ENCODE measurements at regions not wholly inside any gene's neighbourhood (a gene's known extent, or its start where the extent isn't known, plus 50 kb on each side); places are given as distances from the start of the nearest gene placed in this dataset.

DNA sequence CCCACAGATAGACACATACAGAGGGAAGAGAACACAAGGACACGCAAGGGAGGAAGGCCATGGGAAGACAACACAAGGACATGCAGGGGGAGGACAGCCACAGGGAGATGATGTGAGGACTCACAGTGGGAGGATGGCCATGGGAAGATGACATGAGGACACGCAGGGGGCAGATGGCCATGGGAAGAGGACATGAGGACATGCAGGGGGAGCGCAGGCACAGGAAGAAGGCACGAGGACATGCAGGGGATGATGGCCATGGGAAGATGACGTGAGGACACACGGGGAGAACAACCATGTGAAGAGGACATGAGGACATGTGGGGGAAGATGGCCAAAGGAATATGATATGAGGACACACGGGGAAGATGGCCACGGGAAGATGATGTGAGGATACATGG is 84.7 kb downstream of the UQCRFS1 start:
- POLR2A ChIA-PET = no interaction called here
- CTCF ChIA-PET = no interaction called here

GRCh38 chr19:29122185-29122584 is 90.8 kb downstream of the UQCRFS1 start:
- TF ChIP-seq BHLHE40 (IDR thresholded peaks at IDR 0.05; ENCODE audit: borderline replicate concordance) (no peak), FOXM1 (IDR thresholded peaks at IDR 0.05; ENCODE audit: borderline replicate concordance) (no peak), HDGF (IDR thresholded peaks at IDR 0.05; ENCODE audit: borderline replicate concordance) (no peak), ZNF384 (IDR thresholded peaks at IDR 0.05) (no peak), TARDBP (IDR thresholded peaks at IDR 0.05) (no peak), SUZ12 (IDR thresholded peaks at IDR 0.05) (no peak)
- POLR2A ChIA-PET = no interaction called here
- no peak for DNase-seq (ENCODE audit: extremely low spot score)
- CTCF ChIA-PET = interaction anchor here (1.0 kb wide), 1 partner anchor 141 kb away, joined by 3 read pairs; no protein-coding TSS in a partner anchor

More for the DNA sequence above, 84.7 kb downstream of the UQCRFS1 start:
- no peak for DNase-seq (ENCODE audit: extremely low spot score)
- no peak for TF ChIP-seq CTBP1 (IDR thresholded peaks at IDR 0.05; ENCODE audit: borderline replicate concordance)
- no peak for TF ChIP-seq HDGF (IDR thresholded peaks at IDR 0.05; ENCODE audit: borderline replicate concordance)
- TF ChIP-seq FOXK2 (IDR thresholded peaks at IDR 0.05) = no peak
- TF ChIP-seq BHLHE40 (IDR thresholded peaks at IDR 0.05; ENCODE audit: borderline replicate concordance) = no peak
- TF ChIP-seq TARDBP (IDR thresholded peaks at IDR 0.05) = no peak
- TF ChIP-seq PKNOX1 (IDR thresholded peaks at IDR 0.05) = no peak
- TF ChIP-seq NFRKB (IDR thresholded peaks at IDR 0.05) = no peak
- no peak for TF ChIP-seq ARNT (IDR thresholded peaks at IDR 0.05)
- no peak for TF ChIP-seq LEF1 (IDR thresholded peaks at IDR 0.05; ENCODE audit: borderline replicate concordance)
- TF ChIP-seq SUZ12 (IDR thresholded peaks at IDR 0.05) = no peak
- TF ChIP-seq L3MBTL2 (conservative IDR thresholded peaks at IDR 0.05) = no peak
- TF ChIP-seq ZNF384 (IDR thresholded peaks at IDR 0.05) = no peak
- no peak for TF ChIP-seq FOXA1 (IDR thresholded peaks at IDR 0.05)
- no peak for TF ChIP-seq FOXM1 (IDR thresholded peaks at IDR 0.05; ENCODE audit: borderline replicate concordance)
- no peak for TF ChIP-seq SP1 (IDR thresholded peaks at IDR 0.05)
- no peak for TF ChIP-seq ELF4 (IDR thresholded peaks at IDR 0.05)

- POLR2A ChIA-PET = no interaction called here
- no peak for DNase-seq (ENCODE audit: extremely low spot score)
- CTCF ChIA-PET = interaction anchor here (0.8 to 1.0 kb wide), 2 partner anchors 49 to 142 kb away, joined by 3 read pairs; no protein-coding TSS in a partner anchor
- TF ChIP-seq FOXK2 (IDR thresholded peaks at IDR 0.05) (no peak), PKNOX1 (IDR thresholded peaks at IDR 0.05) (no peak), FOXM1 (IDR thresholded peaks at IDR 0.05; ENCODE audit: borderline replicate concordance) (no peak), TARDBP (IDR thresholded peaks at IDR 0.05) (no peak), L3MBTL2 (conservative IDR thresholded peaks at IDR 0.05) (no peak), HDGF (IDR thresholded peaks at IDR 0.05; ENCODE audit: borderline replicate concordance) (no peak), SP1 (IDR thresholded peaks at IDR 0.05) (no peak)
These were observed 91.3 kb downstream of the UQCRFS1 start for GRCh38 chr19:29121684-29122083.

DNA sequence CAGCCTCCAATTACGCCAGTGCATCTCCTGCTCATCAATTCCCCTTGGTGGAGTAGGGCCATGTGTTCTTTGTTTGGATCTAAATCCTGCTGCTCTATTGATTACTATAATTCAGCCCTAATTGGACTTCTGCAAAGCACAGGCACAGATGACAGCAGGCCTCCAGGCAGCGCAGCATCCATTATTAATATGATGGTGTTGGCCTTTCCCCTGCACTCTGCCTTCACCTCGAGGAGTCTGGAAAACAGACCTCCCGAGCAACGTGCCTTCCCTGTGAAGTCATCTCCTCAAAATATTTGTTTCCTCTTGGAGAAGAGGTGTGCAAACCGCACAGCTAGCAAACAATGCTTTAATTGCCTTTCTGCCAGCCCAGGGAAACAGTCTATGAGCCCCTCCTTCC is 92.5 kb downstream of the UQCRFS1 start:
- DNase-seq (ENCODE audit: extremely low spot score) = no peak
- CTCF ChIA-PET = no interaction called here
- POLR2A ChIA-PET = no interaction called here
- TF ChIP-seq HDGF (IDR thresholded peaks at IDR 0.05; ENCODE audit: borderline replicate concordance) (no peak), NFRKB (IDR thresholded peaks at IDR 0.05) (no peak), FOXK2 (IDR thresholded peaks at IDR 0.05) (no peak), FOXM1 (IDR thresholded peaks at IDR 0.05; ENCODE audit: borderline replicate concordance) (no peak), BHLHE40 (IDR thresholded peaks at IDR 0.05; ENCODE audit: borderline replicate concordance) (no peak), LEF1 (IDR thresholded peaks at IDR 0.05; ENCODE audit: borderline replicate concordance) (no peak)

GRCh38 chr19:29119590-29119989 is 93.4 kb downstream of the UQCRFS1 start:
- TF ChIP-seq SP1 (IDR thresholded peaks at IDR 0.05) (no peak), BHLHE40 (IDR thresholded peaks at IDR 0.05; ENCODE audit: borderline replicate concordance) (no peak), NFRKB (IDR thresholded peaks at IDR 0.05) (no peak), FOXM1 (IDR thresholded peaks at IDR 0.05; ENCODE audit: borderline replicate concordance) (no peak), FOXA1 (IDR thresholded peaks at IDR 0.05) (no peak), ZNF384 (IDR thresholded peaks at IDR 0.05) (no peak), CTBP1 (IDR thresholded peaks at IDR 0.05; ENCODE audit: borderline replicate concordance) (no peak), SUZ12 (IDR thresholded peaks at IDR 0.05) (no peak), HDGF (IDR thresholded peaks at IDR 0.05; ENCODE audit: borderline replicate concordance) (no peak), L3MBTL2 (conservative IDR thresholded peaks at IDR 0.05) (no peak), PKNOX1 (IDR thresholded peaks at IDR 0.05) (no peak), FOXK2 (IDR thresholded peaks at IDR 0.05) (no peak), LEF1 (IDR thresholded peaks at IDR 0.05; ENCODE audit: borderline replicate concordance) (no peak), ARNT (IDR thresholded peaks at IDR 0.05) (no peak), TARDBP (IDR thresholded peaks at IDR 0.05) (no peak)
- ChIA-PET POLR2A (no interaction called here), CTCF (no interaction called here)
- DNase-seq (ENCODE audit: extremely low spot score) = no peak

DNA sequence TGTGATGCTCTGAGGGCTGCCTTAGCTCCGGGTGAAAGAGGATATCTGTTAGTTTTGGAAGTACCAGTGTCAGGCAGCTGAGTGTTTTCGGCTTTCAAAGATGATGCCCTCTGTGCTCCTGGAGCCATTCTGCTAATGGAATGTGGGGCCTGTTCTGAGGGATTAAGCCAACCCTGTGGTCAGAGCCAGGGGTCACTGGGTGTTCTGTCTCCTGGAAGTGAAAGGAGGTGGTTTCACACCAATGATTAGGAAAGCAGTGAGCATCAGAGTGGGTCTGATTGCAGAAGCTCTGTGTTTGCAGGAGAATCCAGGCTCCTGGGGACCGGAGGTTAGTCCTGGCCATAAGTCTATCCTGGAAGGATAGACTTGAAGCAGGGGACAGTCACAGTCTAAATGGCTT is 94.6 kb downstream of the UQCRFS1 start:
- ChIA-PET CTCF (no interaction called here), POLR2A (no interaction called here)
- DNase-seq (ENCODE audit: extremely low spot score) = no peak
- TF ChIP-seq BHLHE40 (IDR thresholded peaks at IDR 0.05; ENCODE audit: borderline replicate concordance) = no peak
- no peak for TF ChIP-seq NFRKB (IDR thresholded peaks at IDR 0.05)
- TF ChIP-seq SP1 (IDR thresholded peaks at IDR 0.05) = no peak
- no peak for TF ChIP-seq CTBP1 (IDR thresholded peaks at IDR 0.05; ENCODE audit: borderline replicate concordance)
- no peak for TF ChIP-seq ZNF384 (IDR thresholded peaks at IDR 0.05)
- no peak for TF ChIP-seq FOXK2 (IDR thresholded peaks at IDR 0.05)
- no peak for TF ChIP-seq TARDBP (IDR thresholded peaks at IDR 0.05)

GRCh38 chr19:29117926-29118325 is 95.0 kb downstream of the UQCRFS1 start:
- ChIA-PET CTCF (no interaction called here), POLR2A (no interaction called here)
- TF ChIP-seq SUZ12 (IDR thresholded peaks at IDR 0.05) = no peak
- no peak for TF ChIP-seq FOXM1 (IDR thresholded peaks at IDR 0.05; ENCODE audit: borderline replicate concordance)
- TF ChIP-seq ZNF384 (IDR thresholded peaks at IDR 0.05) = no peak
- DNase-seq (ENCODE audit: extremely low spot score) = no peak
